ENCODE measurements at regions not wholly inside any gene's neighbourhood (a gene's known extent, or its start where the extent isn't known, plus 50 kb on each side); places are given as distances from the start of the nearest gene placed in this dataset.

- TF ChIP-seq POLR2A (IDR thresholded peaks at IDR 0.05) = no peak
- no peak for TF ChIP-seq CTCF (IDR thresholded peaks at IDR 0.05)
- TF ChIP-seq POLR2AphosphoS5 (IDR thresholded peaks at IDR 0.05) = no peak
Measured at GRCh38 chr15:95076678-95076990, 845.3 kb downstream of the MCTP2 start.
